ENCODE measurements at regions not wholly inside any gene's neighbourhood (a gene's known extent, or its start where the extent isn't known, plus 50 kb on each side); places are given as distances from the start of the nearest gene placed in this dataset.

DNA sequence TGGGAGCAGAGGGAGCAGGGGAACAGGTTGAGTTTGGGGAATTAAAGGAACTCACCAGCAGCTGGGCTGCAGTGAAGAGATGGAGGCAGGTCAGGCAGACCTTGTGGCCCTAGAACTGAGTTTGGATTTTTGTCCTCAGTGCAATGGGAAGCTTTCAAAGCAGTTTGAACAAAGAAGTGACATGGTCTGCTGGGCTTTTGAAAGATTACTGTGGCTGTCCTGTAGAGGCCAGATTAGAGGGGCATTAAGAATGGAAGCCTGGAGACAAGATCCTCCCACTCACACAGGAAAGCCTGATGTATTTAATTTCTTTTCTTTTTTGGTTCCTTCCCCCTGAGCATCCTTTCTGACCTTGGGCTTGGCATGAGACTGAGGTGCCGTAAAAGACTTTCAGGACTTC is 118.1 kb upstream of the LHCGR start (continued):
- TF ChIP-seq, protein P1, sequence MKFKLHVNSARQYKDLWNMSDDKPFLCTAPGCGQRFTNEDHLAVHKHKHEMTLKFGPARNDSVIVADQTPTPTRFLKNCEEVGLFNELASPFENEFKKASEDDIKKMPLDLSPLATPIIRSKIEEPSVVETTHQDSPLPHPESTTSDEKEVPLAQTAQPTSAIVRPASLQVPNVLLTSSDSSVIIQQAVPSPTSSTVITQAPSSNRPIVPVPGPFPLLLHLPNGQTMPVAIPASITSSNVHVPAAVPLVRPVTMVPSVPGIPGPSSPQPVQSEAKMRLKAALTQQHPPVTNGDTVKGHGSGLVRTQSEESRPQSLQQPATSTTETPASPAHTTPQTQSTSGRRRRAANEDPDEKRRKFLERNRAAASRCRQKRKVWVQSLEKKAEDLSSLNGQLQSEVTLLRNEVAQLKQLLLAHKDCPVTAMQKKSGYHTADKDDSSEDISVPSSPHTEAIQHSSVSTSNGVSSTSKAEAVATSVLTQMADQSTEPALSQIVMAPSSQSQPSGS (IDR thresholded peaks at IDR 0.05; ENCODE audit: low read length) = no peak
- TF ChIP-seq JUND (IDR thresholded peaks at IDR 0.05; ENCODE audit: low read length) = no peak
- no peak for TF ChIP-seq FOSL1 (IDR thresholded peaks at IDR 0.05; ENCODE audit: insufficient read depth, low read depth, low read length)
- no peak for TF ChIP-seq MAFK (IDR thresholded peaks at IDR 0.05; ENCODE audit: low read depth, low read length)
